K562 (cell line): ENCODE measurements at regions not wholly inside any gene's neighbourhood (a gene's known extent, or its start where the extent isn't known, plus 50 kb on each side); places are given as distances from the start of the nearest gene placed in this dataset.

Experiments used
- ATAC-seq: fragments of 200-7000 bp; cut with Tn5 transposase; 3 replicates; pipeline ENCODE4 v1.9.1; 2020; ENCODE audit warnings: moderate library complexity
- BruUV-seq: library from RNA; stranded (reverse); fragments of 400-500 nt; replicated peaks from 2 replicates; lab custom pipeline; 2021; lab: Mats Ljungman, UMichigan
- CTCF ChIA-PET: fragments of 300-600 bp; formaldehyde crosslinking; extraction: SDS; loops from one replicate; lab custom pipeline; 2021; ENCODE audit warnings: low intra/inter-chr PET ratio; lab: Yijun Ruan, JAX
- POLR2A ChIA-PET: fragments of 300-600, 350-650 bp; sonication (Branson Sonifier 250); formaldehyde crosslinking; extraction: SDS; loops from one replicate; lab custom pipeline; 2021; ENCODE audit warnings: antibody characterized with exemption, inconsistent platforms; lab: Yijun Ruan, JAX
- DNase-seq, 4 experiments: peaks; one replicate each; pipeline versions ENCODE4 v3.0.0 to v3.0.0-alpha.2; 2011 to 2018; ENCODE audit warnings: low spot score in 3 of 4, mixed read lengths in 3 of 4; ENCODE audit errors: extremely low read depth in 1 of 4
- FAIRE-seq: peaks from 2 replicates; lab custom pipeline; 2011; peaks lifted over from hg19 to GRCh38; lab: Jason Lieb, UNC
- H2AFZ ChIP-seq: 2 replicates; pipeline ENCODE4 v1.6.0; 2011; ENCODE audit warnings: low read depth, low read length, control low read depth, inconsistent platforms
- H3K27ac ChIP-seq: fragments of 200-600 bp; 3 replicates; pipeline ENCODE4 v1.8.0; 2011; ENCODE audit warnings: low read depth, mild to moderate bottlenecking, control low read depth, inconsistent platforms, low read length, moderate library complexity, mixed read lengths; ENCODE audit errors: extremely low read depth
- H3K27me3 ChIP-seq, 2 experiments: fragments of 300-600 bp in 1 of 2; 2 replicates in 1 of 2; 3 replicates in 1 of 2; pipeline versions ENCODE4 v1.6.0 to v1.8.0; 2011; ENCODE audit warnings: inconsistent platforms in 2 of 2, low read length in 2 of 2, mild to moderate bottlenecking in 1 of 2, mixed read lengths in 1 of 2, moderate library complexity in 1 of 2; ENCODE audit not compliant: control insufficient read depth in 2 of 2, insufficient read depth in 2 of 2
- H3K36me3 ChIP-seq: fragments of 300-600 bp; 3 replicates; pipeline ENCODE4 v1.8.0; 2011; ENCODE audit warnings: mild to moderate bottlenecking, low read length, inconsistent platforms; ENCODE audit not compliant: control insufficient read depth, insufficient read depth
- H3K4me1 ChIP-seq, 2 experiments: fragments of 200-600 bp in 1 of 2; replicated peaks in 1 of 2; 2 replicates in 1 of 2; 3 replicates in 1 of 2; pipeline versions ENCODE4 v1.5.1 to v1.8.0; 2011; ENCODE audit warnings: inconsistent platforms in 2 of 2, low read length in 2 of 2, mild to moderate bottlenecking in 1 of 2, mixed read lengths in 1 of 2, moderate library complexity in 1 of 2; ENCODE audit not compliant: control insufficient read depth in 2 of 2, insufficient read depth in 2 of 2
- H3K4me2 ChIP-seq: 2 replicates; pipeline ENCODE4 v1.6.1; 2011; ENCODE audit warnings: low read length, control low read depth, inconsistent platforms, mixed read lengths; ENCODE audit not compliant: insufficient read depth
- H3K4me3 ChIP-seq: fragments of 200-600 bp; sonication (generic), shearing (Covaris generic); 2 replicates; pipeline ENCODE4 v1.5.1; 2016; ENCODE audit warnings: control low read depth, inconsistent platforms
- H3K79me2 ChIP-seq: fragments of 200-600 bp; 3 replicates; pipeline ENCODE4 v1.8.0; 2011; ENCODE audit warnings: low read length, inconsistent platforms; ENCODE audit not compliant: control insufficient read depth, insufficient read depth
- H3K9ac ChIP-seq, 2 experiments: 2 replicates each; pipeline versions ENCODE4 v1.6.0 to v1.6.1; 2011; ENCODE audit warnings: low read depth in 2 of 2, low read length in 2 of 2, control low read depth in 1 of 2, inconsistent platforms in 1 of 2, mild to moderate bottlenecking in 1 of 2, mixed read lengths in 1 of 2; ENCODE audit not compliant: insufficient read depth in 1 of 2
- H3K9me1 ChIP-seq: one replicate; pipeline ENCODE4 v1.6.0; 2011; ENCODE audit warnings: inconsistent platforms, mild to moderate bottlenecking, low read length, moderate library complexity; ENCODE audit not compliant: control insufficient read depth, insufficient read depth
- H3K9me3 ChIP-seq: replicated peaks from 2 replicates; pipeline ENCODE4 v1.5.1; 2011; ENCODE audit warnings: low read depth, low read length, inconsistent platforms; ENCODE audit not compliant: control insufficient read depth, insufficient read depth
- H4K20me1 ChIP-seq: replicated peaks from 2 replicates; pipeline ENCODE4 v1.6.1; 2011; ENCODE audit warnings: low read length, inconsistent platforms, mixed read lengths; ENCODE audit not compliant: control insufficient read depth, insufficient read depth
- BACH1 ChIP-seq: fragments of 200-800 bp; sonication (Bioruptor generic); IDR thresholded peaks from 2 replicates; pipeline ENCODE4 v1.6.1; 2016; ENCODE audit warnings: missing genetic modification characterization, missing compliant biosample characterization
- BRD4 ChIP-seq: fragments of 200-600 bp; sonication (generic); IDR thresholded peaks from 2 replicates; pipeline ENCODE4 v1.6.1; 2017; ENCODE audit warnings: inconsistent platforms
- SIN3B ChIP-seq: fragments of 450-650 bp; IDR thresholded peaks from 2 replicates; pipeline ENCODE4 v1.6.1; 2017; ENCODE audit warnings: low read depth, mild to moderate bottlenecking, moderate library complexity
- WGBS: fragments of 100-300 bp; shearing (Covaris generic); methylation state at CpG from one replicate; pipeline ENCODE4 v1.1.6; 2016; ENCODE audit warnings: low coverage, mixed read lengths; ENCODE audit not compliant: insufficient coverage; ENCODE audit errors: missing lambda C conversion rate; 5-methylcytosine and 5-hydroxymethylcytosine counted together
- in situ Hi-C: fragments of 300-500 bp; cut with MboI; formaldehyde crosslinking; loops from 4 replicates; pipeline ENCODE4 v1.15.0; 2018; ENCODE audit warnings: inconsistent platforms, mixed read lengths
- intact Hi-C: fragments of 100-400 bp; cut with micrococcal nuclease; formaldehyde crosslinking; loops from 2 replicates; pipeline ENCODE4 v1.14.2; 2022
- TF ChIP-seq, protein P1 (sequence below), 2 experiments: fragments of 450-650 bp in 1 of 2; sonication (generic) in 1 of 2; formaldehyde crosslinking in 1 of 2; IDR thresholded peaks in 1 of 2; conservative IDR thresholded peaks in 1 of 2; 2 replicates each; pipeline versions ENCODE4 v1.6.1 to v1.8.1; 2016 to 2023; ENCODE audit warnings: mild to moderate bottlenecking in 2 of 2, moderate library complexity in 2 of 2, inconsistent platforms in 1 of 2, missing genetic modification reagents in 1 of 2
- TF ChIP-seq, protein P2 (sequence below): sonication (generic); formaldehyde crosslinking; IDR thresholded peaks from 2 replicates; pipeline ENCODE4 v1.8.1; 2023; ENCODE audit warnings: mild to moderate bottlenecking, missing genetic modification reagents

DNA sequence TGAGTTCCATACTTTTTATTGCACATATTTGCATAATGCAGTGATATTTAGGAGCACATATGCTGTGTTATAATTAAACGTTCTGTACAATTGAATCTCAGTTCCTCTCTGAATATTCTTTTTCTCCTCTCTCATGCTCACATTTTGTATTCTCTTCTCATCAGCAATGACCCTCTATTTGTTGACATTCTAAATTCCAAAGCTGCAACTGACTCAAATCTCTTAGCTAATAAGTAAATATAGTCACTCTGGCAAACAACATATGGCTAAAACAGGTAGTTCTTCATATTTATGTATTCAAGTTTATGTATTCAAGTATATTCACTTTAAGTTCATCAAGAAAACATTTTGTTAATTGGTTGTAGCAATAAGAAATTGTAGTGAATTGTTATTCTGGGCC is 907.4 kb upstream of the VRK2 start:
- no TSS peak for BruUV-seq
- TF ChIP-seq BRD4 = no peak
- TF ChIP-seq, protein P1, sequence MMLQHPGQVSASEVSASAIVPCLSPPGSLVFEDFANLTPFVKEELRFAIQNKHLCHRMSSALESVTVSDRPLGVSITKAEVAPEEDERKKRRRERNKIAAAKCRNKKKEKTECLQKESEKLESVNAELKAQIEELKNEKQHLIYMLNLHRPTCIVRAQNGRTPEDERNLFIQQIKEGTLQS (IDR thresholded peaks at IDR 0.05) = no peak
- TF ChIP-seq, protein P1 (CRISPR knock-in tag; conservative IDR thresholded peaks at IDR 0.05) = no peak
- no peaks in the 10 kb centered on the region for H3K9me1 ChIP-seq
- no peaks in the 10 kb centered on the region for H3K9me3 ChIP-seq
- H2AFZ ChIP-seq = no peak overlapping the region
- in situ Hi-C loops = no loop called here
- ChIA-PET CTCF (no interaction called here), POLR2A (no interaction called here)
- no peaks in the 10 kb centered on the region for H4K20me1 ChIP-seq
- no peaks in the 10 kb centered on the region for H3K36me3 ChIP-seq
- H3K79me2 ChIP-seq = no peaks in the 10 kb centered on the region
- intact Hi-C loops = no loop called here
- DNase-seq (no peak), FAIRE-seq (no peak), ATAC-seq (no peak)
- WGBS = 0% methylated on average over 1 of the region's 1 CpG
- H3K27ac ChIP-seq = no peak overlapping the region
- no peak overlapping the region for H3K9ac ChIP-seq
- H3K4me2 ChIP-seq = no peak overlapping the region
- no peaks in the 10 kb centered on the region for H3K4me1 ChIP-seq
- no peak overlapping the region for H3K4me3 ChIP-seq
- H3K27me3 ChIP-seq = no peaks in the 10 kb centered on the region

DNA sequence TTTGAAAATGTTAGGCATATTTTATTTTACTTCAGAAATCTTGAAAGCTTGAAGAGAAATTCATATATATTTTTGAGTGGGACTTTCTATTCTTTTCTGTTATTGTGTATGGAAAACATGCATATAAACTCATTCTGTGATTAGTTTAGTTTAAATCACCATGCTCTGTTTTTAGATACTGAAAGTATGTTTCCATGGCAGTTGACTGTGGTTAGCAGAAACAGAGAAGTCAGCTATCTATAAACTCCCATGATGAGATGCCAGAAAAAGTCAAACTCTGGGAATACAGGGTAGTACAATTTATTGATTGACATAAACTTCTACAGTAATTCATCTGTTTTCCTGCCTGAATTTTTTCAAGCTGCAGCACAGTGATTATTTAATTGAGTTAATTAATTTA is 905.3 kb upstream of the VRK2 start:
- Histone ChIP-seq H2AFZ (no peak overlapping the region), H3K27me3 (no peaks in the 10 kb centered on the region), H3K79me2 (no peaks in the 10 kb centered on the region), H4K20me1 (no peaks in the 10 kb centered on the region), H3K9ac (no peak overlapping the region), H3K4me2 (no peak overlapping the region), H3K36me3 (no peaks in the 10 kb centered on the region), H3K4me3 (no peak overlapping the region), H3K4me1 (no peaks in the 10 kb centered on the region), H3K9me3 (no peaks in the 10 kb centered on the region), H3K27ac (no peak overlapping the region), H3K9me1 (no peaks in the 10 kb centered on the region)
- TF ChIP-seq BACH1 (tag) = no peak
- TF ChIP-seq, protein P2, sequence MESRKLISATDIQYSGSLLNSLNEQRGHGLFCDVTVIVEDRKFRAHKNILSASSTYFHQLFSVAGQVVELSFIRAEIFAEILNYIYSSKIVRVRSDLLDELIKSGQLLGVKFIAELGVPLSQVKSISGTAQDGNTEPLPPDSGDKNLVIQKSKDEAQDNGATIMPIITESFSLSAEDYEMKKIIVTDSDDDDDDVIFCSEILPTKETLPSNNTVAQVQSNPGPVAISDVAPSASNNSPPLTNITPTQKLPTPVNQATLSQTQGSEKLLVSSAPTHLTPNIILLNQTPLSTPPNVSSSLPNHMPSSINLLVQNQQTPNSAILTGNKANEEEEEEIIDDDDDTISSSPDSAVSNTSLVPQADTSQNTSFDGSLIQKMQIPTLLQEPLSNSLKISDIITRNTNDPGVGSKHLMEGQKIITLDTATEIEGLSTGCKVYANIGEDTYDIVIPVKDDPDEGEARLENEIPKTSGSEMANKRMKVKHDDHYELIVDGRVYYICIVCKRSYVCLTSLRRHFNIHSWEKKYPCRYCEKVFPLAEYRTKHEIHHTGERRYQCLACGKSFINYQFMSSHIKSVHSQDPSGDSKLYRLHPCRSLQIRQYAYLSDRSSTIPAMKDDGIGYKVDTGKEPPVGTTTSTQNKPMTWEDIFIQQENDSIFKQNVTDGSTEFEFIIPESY (CRISPR knock-in tag) = no peak
- TF ChIP-seq SIN3B = no peak
- ChIA-PET POLR2A (no interaction called here), CTCF (no interaction called here)
- FAIRE-seq (no peak), DNase-seq (no peak), ATAC-seq (no peak)
- in situ Hi-C loops = no loop called here
- no TSS peak for BruUV-seq
- intact Hi-C loops = no loop called here
